HFF-Myc (cell line): ENCODE measurements at regions not wholly inside any gene's neighbourhood (a gene's known extent, or its start where the extent isn't known, plus 50 kb on each side); places are given as distances from the start of the nearest gene placed in this dataset.

ENCODE experiments used
- DNase-seq: peaks from one replicate; pipeline ENCODE4 v3.0.0-alpha.2; 2011; ENCODE audit warnings: low read depth; ENCODE audit errors: extremely low read depth
- H3K4me3 ChIP-seq: replicated peaks from 2 replicates; pipeline ENCODE4 v1.5.1; 2011; ENCODE audit warnings: low read depth, mild to moderate bottlenecking, control low read depth, low read length
- CTCF ChIP-seq: IDR thresholded peaks from 2 replicates; pipeline ENCODE4 v1.5.1; 2012; ENCODE audit warnings: mild to moderate bottlenecking, low read depth, low read length, control low read depth; ENCODE audit errors: missing control alignments

- TF ChIP-seq CTCF = no peak
- DNase-seq = no peak
- H3K4me3 ChIP-seq = no peak overlapping the region
These were observed 344.0 kb downstream of the FAT4 start for GRCh38 chr4:125658773-125659172.

- no peak for TF ChIP-seq CTCF
These were observed 349.4 kb downstream of the FAT4 start for GRCh38 chr4:125663896-125664767.

GRCh38 chr4:125666635-125667034 lies 351.9 kb downstream of the FAT4 start:
- TF ChIP-seq CTCF = no peak
- H3K4me3 ChIP-seq = no peak overlapping the region
- no peak for DNase-seq

More at GRCh38 chr4:125663896-125664767, 349.4 kb downstream of the FAT4 start:
- no peak for DNase-seq
- no peak overlapping the region for H3K4me3 ChIP-seq

GRCh38 chr4:125676156-125676555 lies 361.4 kb downstream of the FAT4 start:
- no peak for TF ChIP-seq CTCF
- no peak overlapping the region for H3K4me3 ChIP-seq
- DNase-seq = no peak

- TF ChIP-seq CTCF = no peak
- no peak overlapping the region for H3K4me3 ChIP-seq
- DNase-seq = no peak
These were observed 361.8 kb downstream of the FAT4 start for GRCh38 chr4:125676583-125676982.

- no peak overlapping the region for H3K4me3 ChIP-seq
- no peak for TF ChIP-seq CTCF
- DNase-seq = no peak
These were observed 363.0 kb downstream of the FAT4 start for GRCh38 chr4:125677665-125678307.
